H9 (cell line): ENCODE measurements at regions not wholly inside any gene's neighbourhood (a gene's known extent, or its start where the extent isn't known, plus 50 kb on each side); places are given as distances from the start of the nearest gene placed in this dataset.

ENCODE experiments used
- DNase-seq: peaks from one replicate; pipeline ENCODE4 v3.0.0-alpha.2; 2017
- H2AFZ ChIP-seq: one replicate; pipeline ENCODE4 v1.6.1; 2013; ENCODE audit warnings: mild to moderate bottlenecking, low read length, control low read depth, moderate library complexity
- H2AK5ac ChIP-seq: 2 replicates; pipeline ENCODE4 v1.6.1; 2013; ENCODE audit warnings: low read length, control low read depth, mixed read lengths; ENCODE audit not compliant: insufficient read length
- H2BK120ac ChIP-seq: one replicate; pipeline ENCODE4 v1.6.1; 2013; ENCODE audit warnings: low read depth, mild to moderate bottlenecking, low read length, control low read depth, inconsistent platforms; ENCODE audit not compliant: poor library complexity, severe bottlenecking
- H2BK12ac ChIP-seq: 2 replicates; pipeline ENCODE4 v1.6.1; 2013; ENCODE audit warnings: low read length, control low read depth, mixed read lengths, low read depth; ENCODE audit not compliant: insufficient read length
- H2BK15ac ChIP-seq: 2 replicates; pipeline ENCODE4 v1.6.1; 2013; ENCODE audit warnings: low read depth, low read length, control low read depth
- H2BK20ac ChIP-seq: one replicate; pipeline ENCODE4 v1.6.1; 2013; ENCODE audit warnings: low read depth, mild to moderate bottlenecking, low read length, control low read depth, inconsistent platforms; ENCODE audit not compliant: poor library complexity, severe bottlenecking
- H2BK5ac ChIP-seq: 2 replicates; pipeline ENCODE4 v1.6.1; 2013; ENCODE audit warnings: low read length, control low read depth, mixed read lengths; ENCODE audit not compliant: insufficient read length
- H3K14ac ChIP-seq: 2 replicates; pipeline ENCODE4 v1.6.1; 2013; ENCODE audit warnings: low read length, control low read depth; ENCODE audit not compliant: insufficient read depth
- H3K18ac ChIP-seq: 2 replicates; pipeline ENCODE4 v1.6.1; 2013; ENCODE audit warnings: low read depth, mild to moderate bottlenecking, mixed read lengths, low read length, control low read depth; ENCODE audit not compliant: insufficient read length
- H3K23ac ChIP-seq: 2 replicates; pipeline ENCODE4 v1.6.1; 2013; ENCODE audit warnings: low read length, control low read depth, mixed read lengths, low read depth; ENCODE audit not compliant: insufficient read length
- H3K23me2 ChIP-seq: 2 replicates; pipeline ENCODE4 v1.6.1; 2013; ENCODE audit warnings: low read depth, mild to moderate bottlenecking, mixed read lengths, low read length, control low read depth; ENCODE audit not compliant: insufficient read length, poor library complexity, severe bottlenecking
- H3K27ac ChIP-seq: 2 replicates; pipeline ENCODE4 v1.5.1; 2013; ENCODE audit warnings: low read length, control low read depth, mixed read lengths, low read depth; ENCODE audit not compliant: insufficient read length
- H3K27me3 ChIP-seq: 2 replicates; pipeline ENCODE4 v1.6.1; 2013; ENCODE audit warnings: low read length, control low read depth, inconsistent platforms; ENCODE audit not compliant: insufficient read depth
- H3K4ac ChIP-seq: 2 replicates; pipeline ENCODE4 v1.6.1; 2013; ENCODE audit warnings: low read depth, mild to moderate bottlenecking, control low read depth, inconsistent platforms, low read length, moderate library complexity
- H3K4me1 ChIP-seq: 2 replicates; pipeline ENCODE4 v1.6.1; 2013; ENCODE audit warnings: low read length, control low read depth, inconsistent platforms; ENCODE audit not compliant: insufficient read depth
- H3K4me2 ChIP-seq: 2 replicates; pipeline ENCODE4 v1.6.1; 2013; ENCODE audit warnings: low read length, control low read depth, mixed read lengths; ENCODE audit not compliant: insufficient read length, insufficient read depth
- H3K56ac ChIP-seq: 2 replicates; pipeline ENCODE4 v1.6.1; 2013; ENCODE audit warnings: low read depth, mild to moderate bottlenecking, mixed read lengths, low read length, control low read depth; ENCODE audit not compliant: insufficient read length
- H3K79me1 ChIP-seq: 2 replicates; pipeline ENCODE4 v1.6.1; 2013; ENCODE audit warnings: low read depth, mild to moderate bottlenecking, moderate library complexity, low read length, control low read depth, inconsistent platforms; ENCODE audit not compliant: insufficient read depth, poor library complexity, severe bottlenecking
- H3K79me2 ChIP-seq: 2 replicates; pipeline ENCODE4 v1.6.1; 2013; ENCODE audit warnings: low read length, control low read depth, inconsistent platforms; ENCODE audit not compliant: insufficient read depth
- H3K9ac ChIP-seq: 2 replicates; pipeline ENCODE4 v1.6.1; 2013; ENCODE audit warnings: low read length, control low read depth, mixed read lengths; ENCODE audit not compliant: insufficient read length; ENCODE audit errors: extremely low read depth
- H3K9me3 ChIP-seq: one replicate; pipeline ENCODE4 v1.6.1; 2013; ENCODE audit warnings: low read depth, low read length, inconsistent platforms; ENCODE audit not compliant: control insufficient read depth
- H3T11ph ChIP-seq: one replicate; pipeline ENCODE4 v1.6.1; 2013; ENCODE audit warnings: mild to moderate bottlenecking, low read length, control low read depth, inconsistent platforms
- H4K20me1 ChIP-seq: one replicate; pipeline ENCODE4 v1.6.1; 2013; ENCODE audit not compliant: control insufficient read depth, insufficient read length, insufficient read depth
- H4K5ac ChIP-seq: 2 replicates; pipeline ENCODE4 v1.6.1; 2013; ENCODE audit warnings: low read depth, mild to moderate bottlenecking, mixed read lengths, low read length, control low read depth; ENCODE audit not compliant: insufficient read length
- H4K8ac ChIP-seq: replicated peaks from 2 replicates; pipeline ENCODE4 v1.6.1; 2013; ENCODE audit warnings: low read length, control low read depth, mixed read lengths, low read depth; ENCODE audit not compliant: insufficient read length
- H4K91ac ChIP-seq: 2 replicates; pipeline ENCODE4 v1.6.1; 2013; ENCODE audit warnings: low read depth, mild to moderate bottlenecking, moderate library complexity, mixed read lengths, low read length, control low read depth; ENCODE audit not compliant: insufficient read length
- H3K27ac Mint-ChIP-seq, 3 experiments: 2 replicates in 2 of 3; 3 replicates in 1 of 3; pipeline ENCODE4 v1.8.0; 2020 to 2021; ENCODE audit warnings: mixed read lengths in 3 of 3, mild to moderate bottlenecking in 1 of 3, moderate library complexity in 1 of 3
- H3K27me3 Mint-ChIP-seq: 2 replicates; pipeline ENCODE4 v1.8.0; 2021; ENCODE audit warnings: low read depth, mild to moderate bottlenecking, moderate library complexity, mixed read lengths
- H3K36me3 Mint-ChIP-seq, 3 experiments: 2 replicates in 2 of 3; 3 replicates in 1 of 3; pipeline ENCODE4 v1.8.0; 2020 to 2021; ENCODE audit warnings: low read depth in 3 of 3, mixed read lengths in 3 of 3; ENCODE audit not compliant: insufficient read depth in 1 of 3
- H3K4me1 Mint-ChIP-seq, 2 experiments: 2 replicates each; pipeline ENCODE4 v1.8.0; 2020; ENCODE audit warnings: mixed read lengths in 2 of 2
- H3K4me3 Mint-ChIP-seq, 2 experiments: 2 replicates in 1 of 2; 3 replicates in 1 of 2; pipeline ENCODE4 v1.8.0; 2020 to 2021; ENCODE audit warnings: mild to moderate bottlenecking in 2 of 2, mixed read lengths in 2 of 2, moderate library complexity in 1 of 2
- H3K9me3 Mint-ChIP-seq, 2 experiments: 2 replicates in 1 of 2; 3 replicates in 1 of 2; pipeline ENCODE4 v1.8.0; 2020; ENCODE audit warnings: mild to moderate bottlenecking in 2 of 2, mixed read lengths in 2 of 2, moderate library complexity in 1 of 2
- WGBS: extraction: QIAGEN DNeasy Blood & Tissue Kit; methylation state at CpG from one replicate; pipeline ENCODE4 v1.1.7; 2013; ENCODE audit warnings: missing lambda C conversion rate, low lambda C conversion rate, mixed read lengths; ENCODE audit not compliant: insufficient read length; ENCODE audit errors: extremely low coverage; 5-methylcytosine and 5-hydroxymethylcytosine counted together
- TF ChIP-seq, protein P1 (sequence below): fragments of 200-600 bp; sonication (generic); conservative IDR thresholded peaks from 3 replicates; pipeline ENCODE4 v1.8.0; 2021; ENCODE audit warnings: antibody characterized with exemption, mild to moderate bottlenecking

DNA sequence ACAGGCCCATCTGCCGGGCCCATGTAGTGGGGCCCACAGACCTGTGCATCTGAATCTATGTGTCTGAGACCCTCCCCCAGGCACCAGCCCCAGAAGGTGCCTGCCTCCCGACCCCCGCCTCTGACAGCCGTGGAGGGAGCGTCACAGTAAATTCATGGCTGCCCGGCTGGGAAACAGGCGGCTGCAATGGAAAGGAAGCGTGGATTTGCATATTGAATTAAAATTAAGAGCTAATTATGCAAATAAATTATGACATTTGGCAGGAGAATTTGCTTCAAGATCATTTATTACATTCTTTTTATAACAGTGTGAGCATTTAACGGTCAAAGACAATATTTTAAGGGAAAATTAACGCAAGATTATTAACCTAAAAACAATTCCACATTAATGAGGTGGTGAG, 92.3 kb downstream of the HIF1AN start:
- Histone ChIP-seq H3K56ac (no peak overlapping the region), H4K91ac (no peak overlapping the region), H3K27ac (no peak overlapping the region), H3K4ac (no peak overlapping the region), H2BK120ac (no peak overlapping the region), H3T11ph (no peak overlapping the region), H4K5ac (no peak overlapping the region), H3K18ac (no peak overlapping the region), H2AFZ (no peak overlapping the region), H3K9ac (no peak overlapping the region), H2BK5ac (no peak overlapping the region), H2BK15ac (no peak overlapping the region), H3K27me3 (no peaks in the 10 kb centered on the region), H4K20me1 (no peaks in the 10 kb centered on the region), H3K23ac (no peak overlapping the region), H3K4me1 (peaks cover 3% of the 10 kb centered on the region; the same call in 1 of the 2 replicates), H3K23me2 (no peaks in the 10 kb centered on the region), H3K79me1 (no peaks in the 10 kb centered on the region), H3K14ac (no peak overlapping the region), H2BK20ac (no peak overlapping the region), H3K79me2 (no peaks in the 10 kb centered on the region), H4K8ac (no peak overlapping the region), H2AK5ac (no peak overlapping the region), H2BK12ac (no peak overlapping the region), H3K9me3 (no peaks in the 10 kb centered on the region), H3K4me2 (no peak overlapping the region)
- DNase-seq: no peak
- no peaks in the 10 kb centered on the region for H3K36me3 Mint-ChIP-seq
- H3K4me1 Mint-ChIP-seq: peaks cover 21 to 32% of the 10 kb centered on the region in 2 experiments
- peaks cover 16% of the 10 kb centered on the region for H3K27me3 Mint-ChIP-seq
- no peaks in the 10 kb centered on the region for H3K9me3 Mint-ChIP-seq
- TF ChIP-seq, protein P1, sequence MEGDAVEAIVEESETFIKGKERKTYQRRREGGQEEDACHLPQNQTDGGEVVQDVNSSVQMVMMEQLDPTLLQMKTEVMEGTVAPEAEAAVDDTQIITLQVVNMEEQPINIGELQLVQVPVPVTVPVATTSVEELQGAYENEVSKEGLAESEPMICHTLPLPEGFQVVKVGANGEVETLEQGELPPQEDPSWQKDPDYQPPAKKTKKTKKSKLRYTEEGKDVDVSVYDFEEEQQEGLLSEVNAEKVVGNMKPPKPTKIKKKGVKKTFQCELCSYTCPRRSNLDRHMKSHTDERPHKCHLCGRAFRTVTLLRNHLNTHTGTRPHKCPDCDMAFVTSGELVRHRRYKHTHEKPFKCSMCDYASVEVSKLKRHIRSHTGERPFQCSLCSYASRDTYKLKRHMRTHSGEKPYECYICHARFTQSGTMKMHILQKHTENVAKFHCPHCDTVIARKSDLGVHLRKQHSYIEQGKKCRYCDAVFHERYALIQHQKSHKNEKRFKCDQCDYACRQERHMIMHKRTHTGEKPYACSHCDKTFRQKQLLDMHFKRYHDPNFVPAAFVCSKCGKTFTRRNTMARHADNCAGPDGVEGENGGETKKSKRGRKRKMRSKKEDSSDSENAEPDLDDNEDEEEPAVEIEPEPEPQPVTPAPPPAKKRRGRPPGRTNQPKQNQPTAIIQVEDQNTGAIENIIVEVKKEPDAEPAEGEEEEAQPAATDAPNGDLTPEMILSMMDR: no peak
- WGBS: no CpG with 5 or more reads among the region's 10 CpGs
- no peak overlapping the region; a peak in 1 of 7 replicates for H3K27ac Mint-ChIP-seq
- no peak overlapping the region for H3K4me3 Mint-ChIP-seq
